ENCODE measurements at regions not wholly inside any gene's neighbourhood (a gene's known extent, or its start where the extent isn't known, plus 50 kb on each side); places are given as distances from the start of the nearest gene placed in this dataset.

DNA sequence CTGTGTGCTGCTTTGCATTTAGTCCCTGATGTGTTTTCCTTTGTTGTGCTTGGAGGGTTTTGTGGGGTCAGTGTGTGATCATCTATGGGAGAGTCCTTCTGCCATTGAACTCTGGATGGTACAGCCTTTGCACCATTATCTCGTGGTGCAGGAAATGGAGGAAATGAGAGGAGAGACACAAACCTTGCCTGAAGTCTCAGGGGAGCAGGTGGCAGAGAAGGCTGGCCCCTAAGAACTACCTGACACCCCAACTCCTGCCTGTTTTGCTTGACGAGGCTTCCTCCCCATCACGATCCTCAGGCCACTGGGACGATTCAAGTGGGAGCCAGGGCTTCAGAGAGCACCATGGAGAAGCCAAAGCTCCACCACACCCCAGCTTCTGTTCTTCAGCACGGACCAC lies 1316.4 kb downstream of the TBC1D22A start:
- no peak for ATAC-seq (ENCODE audit: low FRiP score)
- no peak for TF ChIP-seq CTCF (IDR thresholded peaks at IDR 0.05)
- DNase-seq (ENCODE audit: low spot score) = no peak

DNA sequence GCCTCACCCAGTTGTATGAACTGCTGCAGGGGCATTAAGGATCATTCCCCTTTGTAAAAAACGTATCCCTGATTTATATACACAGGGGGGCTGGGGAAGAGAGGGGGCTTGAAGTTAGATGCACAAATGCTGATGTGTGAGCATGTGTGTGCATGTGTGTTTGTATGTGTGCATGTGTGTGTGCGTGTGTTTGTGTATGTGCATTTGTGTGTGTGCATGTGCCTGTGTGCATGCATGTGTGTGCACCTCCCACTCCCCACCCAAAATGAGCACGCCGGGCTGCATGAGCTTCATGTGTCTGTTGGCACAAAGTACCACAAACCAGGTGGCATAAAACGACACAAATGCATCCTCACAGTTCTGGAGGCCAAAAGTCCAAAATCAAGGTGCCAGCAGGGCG lies 1315.2 kb downstream of the TBC1D22A start:
- ATAC-seq (ENCODE audit: low FRiP score) (no peak), DNase-seq (ENCODE audit: low spot score) (no peak)
- TF ChIP-seq CTCF (IDR thresholded peaks at IDR 0.05) = no peak

DNA sequence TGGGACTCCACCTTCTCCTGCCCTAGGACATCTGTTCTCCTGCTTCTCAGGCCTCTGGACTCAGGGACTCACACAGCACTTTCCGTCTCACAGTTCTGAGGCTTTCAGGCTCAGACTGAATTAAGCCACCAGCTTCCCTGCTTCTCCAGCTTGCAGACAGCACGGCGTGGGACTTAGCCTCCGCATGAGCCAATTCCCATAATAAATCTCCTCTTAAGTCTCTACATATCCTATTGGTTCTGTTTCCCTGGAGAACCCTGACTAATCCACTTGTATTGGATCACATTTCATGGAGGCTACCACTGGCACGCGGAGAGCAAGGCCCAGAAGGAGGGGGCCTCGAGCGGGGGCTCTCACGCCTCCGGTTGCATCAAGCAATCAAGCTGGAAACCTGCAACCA lies 1313.6 kb downstream of the TBC1D22A start:
- TF ChIP-seq CTCF (IDR thresholded peaks at IDR 0.05) = no peak
- no peak for DNase-seq (ENCODE audit: low spot score)
- no peak for ATAC-seq (ENCODE audit: low FRiP score)

- no peak for ATAC-seq (ENCODE audit: low FRiP score)
- no peak for TF ChIP-seq CTCF (IDR thresholded peaks at IDR 0.05)
- DNase-seq (ENCODE audit: low spot score) = no peak
These were observed 1313.2 kb downstream of the TBC1D22A start for GRCh38 chr22:48075604-48076003.

DNA sequence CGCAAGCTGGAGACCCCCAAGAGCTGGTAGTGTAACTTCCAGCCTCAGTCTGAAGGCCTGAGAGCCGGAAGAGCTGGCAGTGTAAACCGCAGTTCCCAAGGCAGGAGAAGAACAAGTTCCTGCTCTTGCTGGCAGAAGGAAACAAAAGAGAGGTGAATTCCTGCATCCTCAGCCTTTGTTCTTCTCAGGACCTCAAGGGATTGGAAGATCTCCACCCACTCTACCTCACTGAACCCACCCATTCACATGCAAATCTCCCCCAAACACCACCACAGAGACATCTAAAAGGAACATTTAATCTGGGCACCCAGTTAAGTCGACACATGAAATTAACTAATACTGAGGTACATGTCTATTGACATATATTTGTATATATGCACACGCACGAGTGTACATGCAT lies 1310.3 kb downstream of the TBC1D22A start:
- TF ChIP-seq CTCF (IDR thresholded peaks at IDR 0.05) = no peak
- DNase-seq (ENCODE audit: low spot score) (no peak), ATAC-seq (ENCODE audit: low FRiP score) (no peak)

- ATAC-seq (ENCODE audit: low FRiP score) = no peak
- TF ChIP-seq CTCF (IDR thresholded peaks at IDR 0.05) = no peak
- no peak for DNase-seq (ENCODE audit: low spot score)
These were observed 1309.4 kb downstream of the TBC1D22A start for GRCh38 chr22:48071828-48072227.

DNA sequence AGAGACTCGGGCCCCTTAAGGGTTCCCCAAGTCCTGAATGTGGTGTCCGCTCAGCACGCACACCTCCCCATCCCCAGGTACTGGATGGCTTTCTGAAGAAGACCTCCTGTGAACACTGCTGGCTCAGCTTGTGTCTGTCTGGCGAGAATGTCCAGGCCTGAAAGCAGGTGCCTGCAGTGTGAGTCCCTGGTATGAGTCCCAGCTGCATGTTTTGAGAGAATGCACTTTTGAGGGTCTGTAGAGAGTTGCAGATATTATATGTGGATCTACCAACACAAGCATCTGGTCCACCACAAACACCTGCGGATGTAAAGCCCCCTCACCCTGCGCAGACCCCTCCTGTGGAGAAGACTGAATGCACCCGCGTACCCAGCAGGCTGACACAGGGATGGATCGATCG lies 1308.9 kb downstream of the TBC1D22A start:
- DNase-seq (ENCODE audit: low spot score) = no peak
- no peak for TF ChIP-seq CTCF (IDR thresholded peaks at IDR 0.05)
- no peak for ATAC-seq (ENCODE audit: low FRiP score)

Measured in omental fat pad (tissue), 3 donors.